IMR-90 (cell line): ENCODE measurements at regions not wholly inside any gene's neighbourhood (a gene's known extent, or its start where the extent isn't known, plus 50 kb on each side); places are given as distances from the start of the nearest gene placed in this dataset.

Source experiments
- ATAC-seq: fragments of 200-7000 bp; cut with Tn5 transposase; 2 replicates; pipeline ENCODE4 v1.9.1; 2020; ENCODE audit warnings: low read depth, mild to moderate bottlenecking, moderate library complexity
- BruUV-seq: library from RNA; stranded (reverse); fragments of 400-500 nt; replicated peaks from 2 replicates; lab custom pipeline; 2021; lab: Mats Ljungman, UMichigan
- CTCF ChIA-PET: fragments of 300-600 bp; formaldehyde crosslinking; extraction: SDS; loops from one replicate; lab custom pipeline; 2021; ENCODE audit warnings: antibody characterized with exemption; lab: Yijun Ruan, JAX
- POLR2A ChIA-PET: fragments of 300-600 bp; sonication (Branson Sonifier 250); formaldehyde crosslinking; loops from one replicate; lab custom pipeline; 2022; ENCODE audit warnings: antibody characterized with exemption; ENCODE audit not compliant: unreplicated experiment; lab: Charles Lee
- DNase-seq: peaks from one replicate; pipeline ENCODE4 v3.0.0; 2013
- H2AFZ ChIP-seq: replicated peaks from 2 replicates; pipeline ENCODE3; 2013; ENCODE audit warnings: low read length, mild to moderate bottlenecking; ENCODE audit not compliant: poor library complexity
- H2AK5ac ChIP-seq: 2 replicates; pipeline ENCODE4 v1.6.1; 2013; ENCODE audit warnings: low read depth, low read length, inconsistent platforms
- H2AK9ac ChIP-seq: replicated peaks from 2 replicates; pipeline ENCODE3; 2013; ENCODE audit warnings: mild to moderate bottlenecking, low read depth, low read length, moderate library complexity; ENCODE audit not compliant: poor library complexity
- H2BK120ac ChIP-seq: 2 replicates; pipeline ENCODE4 v1.6.1; 2013; ENCODE audit warnings: low read depth, low read length, inconsistent platforms
- H2BK15ac ChIP-seq: 3 replicates; pipeline ENCODE4 v1.6.1; 2013; ENCODE audit warnings: low read depth, low read length, inconsistent platforms
- H2BK20ac ChIP-seq: 2 replicates; pipeline ENCODE4 v1.6.1; 2013; ENCODE audit warnings: low read depth, mild to moderate bottlenecking, inconsistent platforms, low read length, moderate library complexity
- H2BK5ac ChIP-seq: 2 replicates; pipeline ENCODE4 v1.6.1; 2013; ENCODE audit warnings: mild to moderate bottlenecking, low read depth, low read length, inconsistent platforms; ENCODE audit not compliant: poor library complexity, severe bottlenecking
- H3K14ac ChIP-seq: replicated peaks from 2 replicates; pipeline ENCODE4 v1.6.1; 2013; ENCODE audit warnings: low read depth, low read length, inconsistent platforms
- H3K18ac ChIP-seq: 2 replicates; pipeline ENCODE4 v1.6.1; 2013; ENCODE audit warnings: low read depth, low read length, control low read depth
- H3K23ac ChIP-seq: 2 replicates; pipeline ENCODE4 v1.6.1; 2013; ENCODE audit warnings: low read depth, low read length, inconsistent platforms
- H3K27ac ChIP-seq: 2 replicates; pipeline ENCODE4 v1.5.1; 2013; ENCODE audit warnings: mild to moderate bottlenecking, control low read depth, low read length; ENCODE audit not compliant: insufficient read depth
- H3K27me3 ChIP-seq: 2 replicates; pipeline ENCODE4 v1.6.1; 2013; ENCODE audit warnings: low read length; ENCODE audit not compliant: control insufficient read depth, insufficient read depth
- H3K36me3 ChIP-seq: 2 replicates; pipeline ENCODE4 v1.6.1; 2013; ENCODE audit warnings: low read length, mixed read lengths; ENCODE audit not compliant: control insufficient read depth, insufficient read depth
- H3K4ac ChIP-seq: 2 replicates; pipeline ENCODE4 v1.6.1; 2013; ENCODE audit warnings: low read depth, low read length, inconsistent platforms
- H3K4me1 ChIP-seq: 2 replicates; pipeline ENCODE4 v1.6.1; 2013; ENCODE audit warnings: low read length, mixed read lengths; ENCODE audit not compliant: control insufficient read depth, insufficient read depth
- H3K4me2 ChIP-seq: 2 replicates; pipeline ENCODE4 v1.6.1; 2013; ENCODE audit warnings: low read depth, mild to moderate bottlenecking, control low read depth, low read length, moderate library complexity
- H3K4me3 ChIP-seq: 2 replicates; pipeline ENCODE4 v1.5.1; 2013; ENCODE audit warnings: low read depth, mild to moderate bottlenecking, control low read depth, low read length, moderate library complexity; ENCODE audit not compliant: insufficient read depth
- H3K56ac ChIP-seq: 2 replicates; pipeline ENCODE4 v1.6.1; 2013; ENCODE audit warnings: low read length, inconsistent platforms; ENCODE audit not compliant: insufficient read depth; ENCODE audit errors: extremely low read depth
- H3K79me1 ChIP-seq, 2 experiments: 2 replicates each; pipeline ENCODE4 v1.6.1; 2013; ENCODE audit warnings: low read length in 2 of 2, inconsistent platforms in 1 of 2, low read depth in 1 of 2
- H3K9ac ChIP-seq: 2 replicates; pipeline ENCODE4 v1.6.1; 2013; ENCODE audit warnings: low read depth, low read length, control low read depth
- H3K9me1 ChIP-seq: 2 replicates; pipeline ENCODE4 v1.6.1; 2013; ENCODE audit warnings: low read length, inconsistent platforms; ENCODE audit not compliant: insufficient read depth
- H3K9me3 ChIP-seq: 2 replicates; pipeline ENCODE4 v1.6.1; 2013; ENCODE audit warnings: low read length; ENCODE audit not compliant: control insufficient read depth, insufficient read depth
- H4K20me1 ChIP-seq: 2 replicates; pipeline ENCODE4 v1.6.1; 2013; ENCODE audit warnings: low read length, inconsistent platforms; ENCODE audit not compliant: insufficient read depth
- H4K5ac ChIP-seq: 2 replicates; pipeline ENCODE4 v1.6.1; 2013; ENCODE audit warnings: mild to moderate bottlenecking, low read depth, low read length, control low read depth
- H4K8ac ChIP-seq, 2 experiments: 2 replicates each; pipeline ENCODE4 v1.6.1; 2013; ENCODE audit warnings: low read depth in 2 of 2, low read length in 2 of 2, control low read depth in 1 of 2, inconsistent platforms in 1 of 2
- H4K91ac ChIP-seq: 2 replicates; pipeline ENCODE4 v1.6.1; 2013; ENCODE audit warnings: low read depth, low read length, inconsistent platforms; ENCODE audit not compliant: insufficient read depth
- MAFK ChIP-seq: IDR thresholded peaks from 2 replicates; pipeline ENCODE4 v1.6.1; 2012; ENCODE audit warnings: low read depth, low read length, improper control_type of control experiment
- RFX5 ChIP-seq: IDR thresholded peaks from 2 replicates; pipeline ENCODE4 v1.8.0; 2012; ENCODE audit warnings: low read depth, mild to moderate bottlenecking, low read length, moderate library complexity
- SMC3 ChIP-seq: fragments of 150-350 bp; IDR thresholded peaks from 2 replicates; pipeline ENCODE4 v1.6.1; 2016; ENCODE audit warnings: low read depth, mild to moderate bottlenecking, antibody characterized with exemption, low read length, moderate library complexity
- WGBS, 2 experiments: methylation state at CpG; one replicate each; pipeline versions ENCODE4 v1.1.5 to v1.1.7; 2013; ENCODE audit warnings: missing lambda C conversion rate in 2 of 2; ENCODE audit not compliant: insufficient read length in 1 of 2; ENCODE audit errors: extremely low coverage in 2 of 2; 5-methylcytosine and 5-hydroxymethylcytosine counted together
- dilution Hi-C: fragments of 300-500 bp; cut with HindIII; formaldehyde crosslinking; loops from one replicate; pipeline ENCODE4 v1.14.3; 2018; ENCODE audit warnings: low sequenced_read_pairs; ENCODE audit not compliant: unreplicated experiment
- in situ Hi-C: fragments of 300-500 bp; cut with MboI; formaldehyde crosslinking; loops from 3 replicates; pipeline ENCODE4 v1.14.3; 2019; ENCODE audit warnings: low sequenced_read_pairs, inconsistent platforms, mixed read lengths
- intact Hi-C: fragments of 100-400 bp; cut with micrococcal nuclease; formaldehyde crosslinking; loops from 2 replicates; pipeline ENCODE4 v1.10.0; 2022

DNA sequence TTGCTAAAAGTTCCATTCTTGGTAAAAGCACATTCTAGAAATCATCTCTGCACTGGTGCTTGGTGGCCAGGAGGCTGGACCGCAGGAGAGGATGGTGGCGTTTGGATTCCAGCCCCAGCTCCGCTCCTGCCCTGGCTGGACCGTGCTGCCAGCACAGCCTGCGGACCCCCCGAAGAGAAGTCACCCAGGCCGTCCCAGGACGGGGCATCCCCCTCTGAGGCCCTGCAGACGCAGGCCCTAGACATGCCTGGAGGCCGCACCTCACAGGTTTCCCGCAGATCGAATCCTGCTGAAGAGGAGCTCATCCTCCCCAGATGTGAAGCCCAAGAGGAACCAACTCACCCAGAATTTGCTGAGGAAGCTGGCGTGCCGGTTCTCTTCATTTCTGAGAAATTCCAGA is 159.0 kb downstream of the TEX29 start:
- no peak overlapping the region for H3K14ac ChIP-seq
- H4K20me1 ChIP-seq, result no peaks in the 10 kb centered on the region
- no peak overlapping the region for H2BK120ac ChIP-seq
- no peak overlapping the region for H4K5ac ChIP-seq
- no peak overlapping the region for H3K4ac ChIP-seq
- no peak overlapping the region for H4K8ac ChIP-seq
- WGBS, 2 experiments, result 67% methylated on average over 4 of the region's 14 CpGs; no CpG with 5 or more reads in 1 of the 2 experiments
- H3K23ac ChIP-seq, result no peak overlapping the region
- no peaks in the 10 kb centered on the region for H3K9me1 ChIP-seq
- no TSS peak for BruUV-seq
- H3K4me1 ChIP-seq, result no peaks in the 10 kb centered on the region
- H4K91ac ChIP-seq, result no peak overlapping the region
- H3K9ac ChIP-seq, result no peak overlapping the region
- TF ChIP-seq MAFK (no peak), SMC3 (no peak), RFX5 (no peak)
- intact Hi-C loops, result loop anchor here (10.0 kb wide), 1 partner anchor 1395 kb away; no protein-coding TSS in a partner anchor
- H3K79me1 ChIP-seq, result no peaks in the 10 kb centered on the region
- H3K56ac ChIP-seq, result no peak overlapping the region
- DNase-seq (no peak), ATAC-seq (no peak)
- H2BK15ac ChIP-seq, result no peak overlapping the region
- H3K36me3 ChIP-seq, result no peaks in the 10 kb centered on the region
- H2BK20ac ChIP-seq, result no peak overlapping the region
- H2AK5ac ChIP-seq, result no peak overlapping the region
- no peak overlapping the region for H3K4me2 ChIP-seq
- H3K27ac ChIP-seq, result no peak overlapping the region
- in situ Hi-C loops, result no loop called here
- ChIA-PET CTCF (no interaction called here), POLR2A (no interaction called here)
- no peak overlapping the region for H3K18ac ChIP-seq
- H2BK5ac ChIP-seq, result no peak overlapping the region
- H3K27me3 ChIP-seq, result no peaks in the 10 kb centered on the region
- H2AFZ ChIP-seq, result no peak overlapping the region
- dilution Hi-C loops, result no loop called here
- H2AK9ac ChIP-seq, result no peak overlapping the region
- H3K9me3 ChIP-seq, result peaks cover 9% of the 10 kb centered on the region
- H3K4me3 ChIP-seq, result no peak overlapping the region
